Mesenchymal stem cell (in vitro differentiated cells and primary cell): ENCODE measurements at regions not wholly inside any gene's neighbourhood (a gene's known extent, or its start where the extent isn't known, plus 50 kb on each side); places are given as distances from the start of the nearest gene placed in this dataset.
"Not testable (repeated sequence)": the region's sequence is repeated elsewhere in the genome, so short reads cannot be mapped to it uniquely, and the experiment has no call there.

ENCODE experiments used
- DNase-seq: peaks from one replicate; pipeline ENCODE4 v3.0.0-alpha.2; 2013
- H2AFZ ChIP-seq: one replicate; pipeline ENCODE4 v1.6.1; 2013; ENCODE audit warnings: low read depth, mild to moderate bottlenecking, control low read depth, inconsistent platforms, low read length, moderate library complexity
- H2AK5ac ChIP-seq: 2 replicates; pipeline ENCODE4 v1.6.1; 2013; ENCODE audit warnings: low read length, moderate library complexity, mild to moderate bottlenecking, inconsistent platforms; ENCODE audit not compliant: severe bottlenecking
- H2BK120ac ChIP-seq: one replicate; pipeline ENCODE4 v1.6.1; 2013; ENCODE audit warnings: low read depth, mild to moderate bottlenecking, inconsistent platforms, low read length, moderate library complexity
- H2BK12ac ChIP-seq, 2 experiments: one replicate each; pipeline ENCODE4 v1.6.1; 2013; ENCODE audit warnings: inconsistent platforms in 2 of 2, low read length in 2 of 2, mild to moderate bottlenecking in 2 of 2, moderate library complexity in 2 of 2, control low read depth in 1 of 2
- H2BK15ac ChIP-seq: one replicate; pipeline ENCODE4 v1.6.1; 2013; ENCODE audit warnings: mild to moderate bottlenecking, low read depth, inconsistent platforms; ENCODE audit not compliant: poor library complexity, severe bottlenecking
- H2BK5ac ChIP-seq: 2 replicates; pipeline ENCODE4 v1.6.1; 2013; ENCODE audit warnings: low read depth, mild to moderate bottlenecking, low read length, control low read depth, inconsistent platforms; ENCODE audit not compliant: poor library complexity, severe bottlenecking
- H3K14ac ChIP-seq, 2 experiments: one replicate each; pipeline ENCODE4 v1.6.1; 2013; ENCODE audit warnings: inconsistent platforms in 2 of 2, low read length in 2 of 2, control low read depth in 1 of 2, mild to moderate bottlenecking in 1 of 2, moderate library complexity in 1 of 2
- H3K18ac ChIP-seq, 2 experiments: one replicate each; pipeline ENCODE4 v1.6.1; 2013; ENCODE audit warnings: inconsistent platforms in 2 of 2, low read length in 2 of 2, control low read depth in 1 of 2, low read depth in 1 of 2, mild to moderate bottlenecking in 1 of 2
- H3K23ac ChIP-seq, 2 experiments: one replicate each; pipeline ENCODE4 v1.6.1; 2013; ENCODE audit warnings: inconsistent platforms in 2 of 2, low read length in 2 of 2, mild to moderate bottlenecking in 2 of 2, moderate library complexity in 2 of 2, control low read depth in 1 of 2
- H3K27ac ChIP-seq: 2 replicates; pipeline ENCODE4 v1.5.1; 2013; ENCODE audit warnings: mild to moderate bottlenecking, moderate library complexity, low read length, control low read depth, inconsistent platforms; ENCODE audit not compliant: poor library complexity, severe bottlenecking
- H3K27me3 ChIP-seq, 2 experiments: 2 replicates each; pipeline versions ENCODE4 v1.6.1 to v1.7.0; 2013; ENCODE audit warnings: low read length in 2 of 2, mild to moderate bottlenecking in 2 of 2, moderate library complexity in 2 of 2, control low read depth in 1 of 2, inconsistent platforms in 1 of 2; ENCODE audit not compliant: control insufficient read depth in 1 of 2, insufficient read depth in 1 of 2
- H3K36me3 ChIP-seq, 2 experiments: 2 replicates each; pipeline versions ENCODE4 v1.6.1 to v1.7.0; 2013; ENCODE audit warnings: low read length in 2 of 2, control low read depth in 1 of 2, inconsistent platforms in 1 of 2, low read depth in 1 of 2, mild to moderate bottlenecking in 1 of 2; ENCODE audit not compliant: insufficient read depth in 2 of 2, control insufficient read depth in 1 of 2
- H3K4ac ChIP-seq, 2 experiments: one replicate each; pipeline ENCODE4 v1.6.1; 2013; ENCODE audit warnings: inconsistent platforms in 2 of 2, low read length in 2 of 2, mild to moderate bottlenecking in 2 of 2, moderate library complexity in 2 of 2, control low read depth in 1 of 2, low read depth in 1 of 2
- H3K4me1 ChIP-seq: 2 replicates; pipeline ENCODE4 v1.6.1; 2013; ENCODE audit warnings: low read depth, low read length, control low read depth; ENCODE audit not compliant: control insufficient read depth, insufficient read depth
- H3K4me2 ChIP-seq: 2 replicates; pipeline ENCODE4 v1.6.1; 2013; ENCODE audit warnings: low read length, mild to moderate bottlenecking, inconsistent platforms; ENCODE audit not compliant: poor library complexity, severe bottlenecking
- H3K4me3 ChIP-seq, 2 experiments: 2 replicates each; pipeline versions ENCODE4 v1.5.1 to v1.7.0; 2013; ENCODE audit warnings: low read length in 2 of 2, mild to moderate bottlenecking in 2 of 2, control low read depth in 1 of 2, low read depth in 1 of 2; ENCODE audit not compliant: insufficient read depth in 1 of 2
- H3K79me1 ChIP-seq: replicated peaks from 2 replicates; pipeline ENCODE4 v1.6.1; 2013; ENCODE audit warnings: mild to moderate bottlenecking, control low read depth, low read length, inconsistent platforms; ENCODE audit not compliant: poor library complexity, severe bottlenecking
- H3K9ac ChIP-seq: 2 replicates; pipeline ENCODE4 v1.7.0; 2013; ENCODE audit warnings: mild to moderate bottlenecking, low read length, moderate library complexity
- H3K9me3 ChIP-seq: 2 replicates; pipeline ENCODE4 v1.7.0; 2013; ENCODE audit warnings: mild to moderate bottlenecking, low read length; ENCODE audit not compliant: control insufficient read depth
- H4K8ac ChIP-seq: one replicate; pipeline ENCODE4 v1.6.1; 2013; ENCODE audit warnings: inconsistent platforms, mild to moderate bottlenecking, low read length, moderate library complexity
- H4K91ac ChIP-seq: one replicate; pipeline ENCODE4 v1.6.1; 2013; ENCODE audit warnings: mild to moderate bottlenecking, low read length, inconsistent platforms
- WGBS: methylation state at CpG from one replicate; pipeline ENCODE4 v1.1.7; 2013; ENCODE audit warnings: mixed read lengths; 5-methylcytosine and 5-hydroxymethylcytosine counted together

- Histone ChIP-seq H3K18ac (no peak overlapping the region), H3K4me2 (no peak overlapping the region), H3K9me3 (peaks cover 4% of the 10 kb centered on the region), H3K4me1 (no peaks in the 10 kb centered on the region), H2BK15ac (no peak overlapping the region), H4K91ac (no peak overlapping the region), H2BK5ac (no peak overlapping the region), H3K27ac (no peak overlapping the region), H4K8ac (no peak overlapping the region), H2AK5ac (no peak overlapping the region), H3K79me1 (no peaks in the 10 kb centered on the region), H3K14ac (no peak overlapping the region), H2BK12ac (no peak overlapping the region), H3K4ac (no peak overlapping the region), H3K36me3 (no peaks in the 10 kb centered on the region), H3K27me3 (no peaks in the 10 kb centered on the region), H2AFZ (no peak overlapping the region), H2BK120ac (no peak overlapping the region), H3K4me3 (no peak overlapping the region), H3K23ac (no peak overlapping the region), H3K9ac (no peak overlapping the region)
- no peak for DNase-seq
- WGBS, result 91% methylated on average over 13 of the region's 13 CpGs
Measured at GRCh38 chrX:56031409-56031808, 200.7 kb upstream of the KLF8 start.

- Histone ChIP-seq H2AFZ (no peak overlapping the region), H2BK12ac (no peak overlapping the region), H2BK120ac (no peak overlapping the region), H3K9me3 (peaks cover 4% of the 10 kb centered on the region), H3K9ac (no peak overlapping the region), H3K18ac (no peak overlapping the region), H3K14ac (no peak overlapping the region), H3K23ac (no peak overlapping the region), H2BK15ac (no peak overlapping the region), H2BK5ac (no peak overlapping the region), H3K4me1 (no peaks in the 10 kb centered on the region), H4K8ac (no peak overlapping the region), H3K79me1 (no peaks in the 10 kb centered on the region), H3K27me3 (no peaks in the 10 kb centered on the region), H3K27ac (no peak overlapping the region), H3K4me3 (no peak overlapping the region), H2AK5ac (no peak overlapping the region), H4K91ac (no peak overlapping the region), H3K4ac (no peak overlapping the region), H3K36me3 (no peaks in the 10 kb centered on the region), H3K4me2 (no peak overlapping the region)
- no peak for DNase-seq
- no CpG with 5 or more reads among the region's 2 CpGs for WGBS
Measured at GRCh38 chrX:56033495-56034180, 198.5 kb upstream of the KLF8 start.

- H3K9ac ChIP-seq, H3K27me3 ChIP-seq, H3K4ac ChIP-seq, DNase-seq, H3K4me1 ChIP-seq, H2BK15ac ChIP-seq, H3K18ac ChIP-seq, H3K4me2 ChIP-seq, H3K9me3 ChIP-seq, H3K4me3 ChIP-seq, H4K8ac ChIP-seq, H3K14ac ChIP-seq, H2BK120ac ChIP-seq, H2BK12ac ChIP-seq, H2AFZ ChIP-seq, H3K23ac ChIP-seq, H3K27ac ChIP-seq, H2AK5ac ChIP-seq, H3K36me3 ChIP-seq, H3K79me1 ChIP-seq, H2BK5ac ChIP-seq, H4K91ac ChIP-seq: not testable (repeated sequence)
- WGBS, result 84% methylated on average over 19 of the region's 22 CpGs
Measured at GRCh38 chrX:56052673-56053330, 179.4 kb upstream of the KLF8 start.

GRCh38 chrX:56057325-56057724, 174.8 kb upstream of the KLF8 start:
- H3K36me3 ChIP-seq, result no peaks in the 10 kb centered on the region
- WGBS, result 62% methylated on average over 4 of the region's 4 CpGs
- H3K4me1 ChIP-seq, result no peaks in the 10 kb centered on the region
- H4K91ac ChIP-seq, result no peak overlapping the region
- H3K79me1 ChIP-seq, result peaks cover 1% of the 10 kb centered on the region
- H2AK5ac ChIP-seq, result no peak overlapping the region
- H3K18ac ChIP-seq, result no peak overlapping the region
- no peak overlapping the region for H3K23ac ChIP-seq
- no peak overlapping the region for H2BK15ac ChIP-seq
- no peak overlapping the region for H2BK12ac ChIP-seq
- no peak overlapping the region for H3K27ac ChIP-seq
- peaks cover 12% of the 10 kb centered on the region for H3K9me3 ChIP-seq
- no peak overlapping the region for H3K9ac ChIP-seq
- H2BK120ac ChIP-seq, result no peak overlapping the region
- no peak overlapping the region for H4K8ac ChIP-seq
- no peak overlapping the region for H2BK5ac ChIP-seq
- no peak overlapping the region for H3K4me3 ChIP-seq
- no peak overlapping the region for H3K14ac ChIP-seq
- no peak for DNase-seq
- no peak overlapping the region for H2AFZ ChIP-seq
- H3K4me2 ChIP-seq, result no peak overlapping the region
- H3K4ac ChIP-seq, result no peak overlapping the region
- H3K27me3 ChIP-seq, result no peaks in the 10 kb centered on the region
